ENCODE measurements at regions not wholly inside any gene's neighbourhood (a gene's known extent, or its start where the extent isn't known, plus 50 kb on each side); places are given as distances from the start of the nearest gene placed in this dataset.
A peak's percentile ranks its signal among the peaks of the same experiment; 100 is the strongest.

GRCh38 chr13:111460548-111461444, 140.4 kb downstream of the TEX29 start:
- TF ChIP-seq EZH2 (IDR thresholded peaks at IDR 0.05; ENCODE audit: borderline replicate concordance, low read depth, low read length, poor library complexity, severe bottlenecking) (no peak), CTCF (conservative IDR thresholded peaks at IDR 0.05; ENCODE audit: low read depth, low read length) (peak; percentile 43)
- Histone ChIP-seq H3K4me3 (ENCODE audit: low read depth, low read length, poor library complexity, severe bottlenecking) (no peak overlapping the region), H3K27ac (ENCODE audit: low read depth, low read length, poor library complexity, severe bottlenecking) (no peak overlapping the region), H3K27me3 (replicated peaks; ENCODE audit: insufficient read depth, low read depth, low read length, poor library complexity) (peaks cover 91% of the 10 kb centered on the region), H3K4me1 (ENCODE audit: insufficient read depth, low read length, poor library complexity, severe bottlenecking) (no peaks in the 10 kb centered on the region), H3K36me3 (ENCODE audit: insufficient read depth, low read length, poor library complexity, severe bottlenecking) (no peaks in the 10 kb centered on the region), H3K9me3 (ENCODE audit: low read depth, low read length, poor library complexity, severe bottlenecking) (no peaks in the 10 kb centered on the region)
- BruUV-seq (replicated peaks), result no TSS peak
- ChIA-PET CTCF (no interaction called here), POLR2A (ENCODE audit: low non-redundant PET) (no interaction called here)
- intact Hi-C loops (cut with micrococcal nuclease; ENCODE audit: unreplicated experiment), result no loop called here
- peak; percentile 41 for DNase-seq (ENCODE audit: low spot score)

- TF ChIP-seq CTCF (conservative IDR thresholded peaks at IDR 0.05; ENCODE audit: low read depth, low read length) (no peak), EZH2 (IDR thresholded peaks at IDR 0.05; ENCODE audit: borderline replicate concordance, low read depth, low read length, poor library complexity, severe bottlenecking) (no peak)
- no peak for DNase-seq (ENCODE audit: low spot score)
- ChIA-PET POLR2A (ENCODE audit: low non-redundant PET) (no interaction called here), CTCF (no interaction called here)
- Histone ChIP-seq H3K36me3 (ENCODE audit: insufficient read depth, low read length, poor library complexity, severe bottlenecking) (no peaks in the 10 kb centered on the region), H3K27me3 (replicated peaks; ENCODE audit: insufficient read depth, low read depth, low read length, poor library complexity) (peaks cover 90% of the 10 kb centered on the region), H3K27ac (ENCODE audit: low read depth, low read length, poor library complexity, severe bottlenecking) (no peak overlapping the region), H3K4me3 (ENCODE audit: low read depth, low read length, poor library complexity, severe bottlenecking) (no peak overlapping the region), H3K9me3 (ENCODE audit: low read depth, low read length, poor library complexity, severe bottlenecking) (peaks cover 4% of the 10 kb centered on the region), H3K4me1 (ENCODE audit: insufficient read depth, low read length, poor library complexity, severe bottlenecking) (no peaks in the 10 kb centered on the region)
- intact Hi-C loops (cut with micrococcal nuclease; ENCODE audit: unreplicated experiment), result no loop called here
- no TSS peak for BruUV-seq (replicated peaks)
Measured at GRCh38 chr13:111461445-111462149, 141.2 kb downstream of the TEX29 start.

DNA sequence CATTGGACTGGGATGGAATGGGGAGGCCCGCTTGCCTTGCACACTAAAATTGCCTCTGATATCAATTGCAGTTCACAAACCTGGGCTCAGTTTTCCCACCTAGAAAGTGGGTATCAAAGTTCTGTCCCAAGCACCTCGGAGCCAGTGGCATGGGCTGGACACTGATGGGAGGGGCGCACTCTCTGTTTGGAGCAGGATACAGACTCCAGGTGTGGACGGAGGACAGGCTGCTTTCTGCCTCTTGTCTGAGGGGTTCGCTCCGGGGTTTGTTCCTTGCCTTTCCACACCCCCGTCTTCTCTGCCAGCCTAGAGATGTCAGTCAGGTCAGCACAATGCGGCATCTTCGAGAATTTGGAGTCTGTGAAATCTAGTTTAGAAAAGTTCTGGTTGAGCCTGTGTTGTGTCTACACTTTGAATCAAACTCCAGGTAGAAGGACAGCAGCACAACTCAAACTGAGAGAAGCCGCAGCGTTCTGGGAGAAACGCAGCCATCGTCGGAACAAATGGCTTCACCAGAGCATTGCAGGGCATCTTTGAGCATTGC, 141.9 kb downstream of the TEX29 start:
- no peak overlapping the region for H3K27ac ChIP-seq (ENCODE audit: low read depth, low read length, poor library complexity, severe bottlenecking)
- H3K9me3 ChIP-seq (ENCODE audit: low read depth, low read length, poor library complexity, severe bottlenecking), result peaks cover 4% of the 10 kb centered on the region
- no TSS peak for BruUV-seq (replicated peaks)
- ChIA-PET CTCF (no interaction called here), POLR2A (ENCODE audit: low non-redundant PET) (no interaction called here)
- no peak for DNase-seq (ENCODE audit: low spot score)
- H3K36me3 ChIP-seq (ENCODE audit: insufficient read depth, low read length, poor library complexity, severe bottlenecking), result no peaks in the 10 kb centered on the region
- no peak overlapping the region for H3K4me3 ChIP-seq (ENCODE audit: low read depth, low read length, poor library complexity, severe bottlenecking)
- H3K27me3 ChIP-seq (replicated peaks; ENCODE audit: insufficient read depth, low read depth, low read length, poor library complexity), result peaks cover 85% of the 10 kb centered on the region
- H3K4me1 ChIP-seq (ENCODE audit: insufficient read depth, low read length, poor library complexity, severe bottlenecking), result no peaks in the 10 kb centered on the region
- TF ChIP-seq CTCF (conservative IDR thresholded peaks at IDR 0.05; ENCODE audit: low read depth, low read length), result no peak
- no peak for TF ChIP-seq EZH2 (IDR thresholded peaks at IDR 0.05; ENCODE audit: borderline replicate concordance, low read depth, low read length, poor library complexity, severe bottlenecking)
- intact Hi-C loops (cut with micrococcal nuclease; ENCODE audit: unreplicated experiment), result no loop called here
